SK-N-SH treated with all-trans-retinoic acid at 6 μM for 48 hours (cell line): ENCODE measurements at regions not wholly inside any gene's neighbourhood (a gene's known extent, or its start where the extent isn't known, plus 50 kb on each side); places are given as distances from the start of the nearest gene placed in this dataset.

Experiments
- ATAC-seq: fragments of 200-7000 bp; cut with Tn5 transposase; 3 replicates; pipeline ENCODE4 v1.9.1; 2020; ENCODE audit warnings: mild to moderate bottlenecking, moderate library complexity
- ARNTL ChIP-seq: fragments of 450-650 bp; formaldehyde crosslinking; IDR thresholded peaks from 2 replicates; pipeline ENCODE4 v1.5.0; 2020; ENCODE audit warnings: low read depth, mild to moderate bottlenecking, moderate library complexity, borderline replicate concordance
- BACH2 ChIP-seq: fragments of 250-450 bp; sonication (Bioruptor Pico); IDR thresholded peaks from 2 replicates; pipeline ENCODE4 v1.9.0; 2021; ENCODE audit warnings: mild to moderate bottlenecking, borderline replicate concordance
- CREB5 ChIP-seq: fragments of 250-450 bp; sonication (Bioruptor Pico); IDR thresholded peaks from 2 replicates; pipeline ENCODE4 v1.5.1; 2020; ENCODE audit warnings: low read depth, mild to moderate bottlenecking, moderate library complexity
- CSDC2 ChIP-seq: fragments of 250-450 bp; sonication (Bioruptor Pico); IDR thresholded peaks from 2 replicates; pipeline ENCODE4 v1.5.0; 2020; ENCODE audit warnings: mild to moderate bottlenecking, moderate library complexity
- CSRNP3 ChIP-seq: fragments of 250-450 bp; sonication (Bioruptor Pico); IDR thresholded peaks from 2 replicates; pipeline ENCODE4 v1.5.1; 2021; ENCODE audit warnings: mild to moderate bottlenecking, moderate library complexity
- ISL1 ChIP-seq: fragments of 250-450 bp; sonication (Bioruptor Pico); IDR thresholded peaks from 2 replicates; pipeline ENCODE4 v2.1.2; 2022; ENCODE audit warnings: mild to moderate bottlenecking, moderate library complexity
- OSR1 ChIP-seq: fragments of 250-450 bp; sonication (Bioruptor Pico); IDR thresholded peaks from 2 replicates; pipeline ENCODE4 v1.8.0; 2022; ENCODE audit warnings: moderate library complexity, mild to moderate bottlenecking, inconsistent platforms
- POU6F1 ChIP-seq: fragments of 250-450 bp; sonication (Bioruptor Pico); IDR thresholded peaks from 2 replicates; pipeline ENCODE4 v1.8.0; 2021; ENCODE audit warnings: low read depth, mild to moderate bottlenecking, moderate library complexity, borderline replicate concordance
- PPARA ChIP-seq: fragments of 250-450 bp; sonication (Bioruptor Pico); IDR thresholded peaks from 2 replicates; pipeline ENCODE4 v1.5.0; 2020; ENCODE audit warnings: mild to moderate bottlenecking, borderline replicate concordance
- RARB ChIP-seq: fragments of 250-450 bp; sonication (Bioruptor Pico); IDR thresholded peaks from 2 replicates; pipeline ENCODE4 v1.8.0; 2021; ENCODE audit warnings: mild to moderate bottlenecking, moderate library complexity
- SNAI2 ChIP-seq: fragments of 250-450 bp; sonication (Bioruptor Pico); IDR thresholded peaks from 2 replicates; pipeline ENCODE4 v1.5.0; 2020; ENCODE audit warnings: mild to moderate bottlenecking, moderate library complexity
- TCF4 ChIP-seq: fragments of 250-450 bp; sonication (Bioruptor Pico); IDR thresholded peaks from 2 replicates; pipeline ENCODE4 v1.8.0; 2021; ENCODE audit warnings: mild to moderate bottlenecking, moderate library complexity, borderline replicate concordance
- TOX ChIP-seq: fragments of 250-450 bp; sonication (Bioruptor Pico); IDR thresholded peaks from 2 replicates; pipeline ENCODE4 v1.8.0; 2021; ENCODE audit warnings: mild to moderate bottlenecking, moderate library complexity, borderline replicate concordance
- TSHZ2 ChIP-seq: fragments of 250-450 bp; sonication (Bioruptor Pico); IDR thresholded peaks from 2 replicates; pipeline ENCODE4 v1.5.0; 2020; ENCODE audit warnings: mild to moderate bottlenecking, moderate library complexity
- ZC3H10 ChIP-seq: fragments of 250-450 bp; sonication (Bioruptor Pico); IDR thresholded peaks from 2 replicates; pipeline ENCODE4 v1.5.1; 2021; ENCODE audit warnings: mild to moderate bottlenecking, moderate library complexity
- ZFP3 ChIP-seq: fragments of 250-450 bp; sonication (Bioruptor Pico); IDR thresholded peaks from 2 replicates; pipeline ENCODE4 v1.5.0; 2020; ENCODE audit warnings: mild to moderate bottlenecking, moderate library complexity
- ZFP30 ChIP-seq: fragments of 450-650 bp; formaldehyde crosslinking; IDR thresholded peaks from 2 replicates; pipeline ENCODE4 v1.5.0; 2022; ENCODE audit warnings: mild to moderate bottlenecking, moderate library complexity
- ZNF565 ChIP-seq: fragments of 450-650 bp; formaldehyde crosslinking; conservative IDR thresholded peaks from 2 replicates; pipeline ENCODE4 v1.5.0; 2020; ENCODE audit warnings: low read depth, mild to moderate bottlenecking, moderate library complexity
- ZNF70 ChIP-seq: fragments of 450-650 bp; formaldehyde crosslinking; IDR thresholded peaks from 2 replicates; pipeline ENCODE4 v1.5.0; 2020; ENCODE audit warnings: mild to moderate bottlenecking, moderate library complexity
- ZNF8 ChIP-seq: fragments of 450-650 bp; formaldehyde crosslinking; IDR thresholded peaks from 2 replicates; pipeline ENCODE4 v1.5.0; 2020; ENCODE audit warnings: mild to moderate bottlenecking, moderate library complexity

GRCh38 chr2:128557831-128558241, 239.2 kb upstream of the HS6ST1 start:
- TF ChIP-seq CSRNP3 (CRISPR knock-in tag) (no peak), CSDC2 (CRISPR knock-in tag) (no peak), TCF4 (CRISPR knock-in tag) (no peak), ZNF70 (CRISPR knock-in tag) (no peak), BACH2 (no peak), POU6F1 (CRISPR knock-in tag) (no peak), ZC3H10 (CRISPR knock-in tag) (no peak), ARNTL (CRISPR knock-in tag) (no peak), OSR1 (no peak), PPARA (CRISPR knock-in tag) (no peak), ZFP3 (no peak), ZFP30 (CRISPR knock-in tag) (no peak), CREB5 (CRISPR knock-in tag) (no peak), ZNF8 (CRISPR knock-in tag) (no peak), ZNF565 (CRISPR knock-in tag) (no peak), RARB (CRISPR knock-in tag) (no peak), TSHZ2 (CRISPR knock-in tag) (no peak), ISL1 (CRISPR knock-in tag) (no peak)
- no peak for ATAC-seq

- no peak for ATAC-seq
- TF ChIP-seq ZNF565 (CRISPR knock-in tag) (no peak), ZFP30 (CRISPR knock-in tag) (no peak), BACH2 (no peak), ZNF70 (CRISPR knock-in tag) (no peak), CSDC2 (CRISPR knock-in tag) (no peak), RARB (CRISPR knock-in tag) (no peak), TSHZ2 (CRISPR knock-in tag) (no peak), SNAI2 (CRISPR knock-in tag) (no peak), OSR1 (no peak), TOX (CRISPR knock-in tag) (no peak)
Observed at GRCh38 chr2:128558441-128558840, 239.8 kb upstream of the HS6ST1 start.

GRCh38 chr2:128558895-128559532, 240.3 kb upstream of the HS6ST1 start:
- no peak for ATAC-seq
- TF ChIP-seq ZNF565 (CRISPR knock-in tag), result no peak
- no peak for TF ChIP-seq RARB (CRISPR knock-in tag)
- no peak for TF ChIP-seq ZC3H10 (CRISPR knock-in tag)
- TF ChIP-seq BACH2, result no peak
- TF ChIP-seq ISL1 (CRISPR knock-in tag), result no peak
- TF ChIP-seq TSHZ2 (CRISPR knock-in tag), result no peak
